Neural progenitor cell (in vitro differentiated cells): ENCODE measurements at regions not wholly inside any gene's neighbourhood (a gene's known extent, or its start where the extent isn't known, plus 50 kb on each side); places are given as distances from the start of the nearest gene placed in this dataset.

ENCODE experiments used
- DNase-seq: peaks from one replicate; pipeline ENCODE4 v3.0.0-alpha.2; 2016; ENCODE audit warnings: low spot score
- H2AFZ ChIP-seq: fragments of 200-600 bp; sonication (generic); replicated peaks from 2 replicates; pipeline ENCODE4 v1.6.1; 2016; ENCODE audit warnings: antibody characterized with exemption
- H3F3A ChIP-seq: fragments of 200-600 bp; sonication (generic); 2 replicates; pipeline ENCODE4 v1.6.1; 2016; ENCODE audit warnings: antibody characterized with exemption, low read depth
- H3K27ac ChIP-seq: fragments of 200-600 bp; sonication (generic); 2 replicates; pipeline ENCODE4 v1.5.1; 2016; ENCODE audit warnings: mild to moderate bottlenecking
- H3K27me3 ChIP-seq: fragments of 200-600 bp; sonication (generic); 2 replicates; pipeline ENCODE4 v1.6.1; 2016; ENCODE audit warnings: mild to moderate bottlenecking, moderate library complexity
- H3K36me3 ChIP-seq: fragments of 200-600 bp; sonication (generic); 2 replicates; pipeline ENCODE4 v1.5.1; 2016
- H3K4me1 ChIP-seq: fragments of 200-600 bp; sonication (generic); 2 replicates; pipeline ENCODE4 v1.6.1; 2016; ENCODE audit warnings: mixed run types
- H3K4me2 ChIP-seq: fragments of 200-600 bp; sonication (generic); 2 replicates; pipeline ENCODE4 v1.6.1; 2016
- H3K4me3 ChIP-seq: fragments of 200-600 bp; sonication (generic); 2 replicates; pipeline ENCODE4 v1.5.1; 2016
- H3K79me2 ChIP-seq: fragments of 200-600 bp; sonication (generic); 2 replicates; pipeline ENCODE4 v1.6.1; 2016; ENCODE audit warnings: low read depth
- H3K9ac ChIP-seq: fragments of 200-600 bp; sonication (generic); 2 replicates; pipeline ENCODE4 v1.6.1; 2016
- H3K9me3 ChIP-seq: fragments of 200-600 bp; sonication (generic); 2 replicates; pipeline ENCODE4 v1.5.1; 2016; ENCODE audit warnings: low read depth
- H4K20me1 ChIP-seq: fragments of 200-600 bp; sonication (generic); 2 replicates; pipeline ENCODE4 v1.6.1; 2016; ENCODE audit warnings: low read depth
- H3K27ac Mint-ChIP-seq: 3 replicates; pipeline ENCODE4 v1.8.0; 2021; ENCODE audit warnings: mixed read lengths
- H3K27me3 Mint-ChIP-seq: 2 replicates; pipeline ENCODE4 v1.8.0; 2022; ENCODE audit warnings: low read depth, mild to moderate bottlenecking, inconsistent platforms, moderate library complexity, mixed read lengths; ENCODE audit not compliant: insufficient read depth
- H3K36me3 Mint-ChIP-seq: 3 replicates; pipeline ENCODE4 v1.8.0; 2021; ENCODE audit warnings: mixed read lengths
- H3K4me1 Mint-ChIP-seq: 3 replicates; pipeline ENCODE4 v1.8.0; 2021; ENCODE audit warnings: mixed read lengths
- H3K4me3 Mint-ChIP-seq: 3 replicates; pipeline ENCODE4 v1.8.0; 2021; ENCODE audit warnings: mild to moderate bottlenecking, moderate library complexity, mixed read lengths
- H3K9me3 Mint-ChIP-seq: 3 replicates; pipeline ENCODE4 v1.8.0; 2020; ENCODE audit warnings: mixed read lengths
- CTCF ChIP-seq: fragments of 200-600 bp; sonication (generic); IDR thresholded peaks from 2 replicates; pipeline ENCODE4 v1.5.1; 2017; ENCODE audit warnings: antibody characterized with exemption, mild to moderate bottlenecking
- EZH2 ChIP-seq: fragments of 200-600 bp; sonication (generic); IDR thresholded peaks from 2 replicates; pipeline ENCODE4 v1.6.1; 2017; ENCODE audit warnings: antibody characterized with exemption, mild to moderate bottlenecking, moderate library complexity
- EZH2phosphoT487 ChIP-seq: fragments of 200-600 bp; sonication (generic); IDR thresholded peaks from 2 replicates; pipeline ENCODE4 v1.6.1; 2017; ENCODE audit warnings: antibody characterized with exemption

GRCh38 chr1:217369996-217370551 is 260.8 kb downstream of the GPATCH2 start:
- H3K4me2 ChIP-seq, result peak overlapping the region; percentile 65
- peaks cover 2% of the 10 kb centered on the region for H3K9me3 Mint-ChIP-seq
- H3K9me3 ChIP-seq, result peaks cover 3% of the 10 kb centered on the region
- no peaks in the 10 kb centered on the region for H3K36me3 ChIP-seq
- no peak for DNase-seq
- H3K27ac Mint-ChIP-seq, result no peak overlapping the region
- no peaks in the 10 kb centered on the region for H3K27me3 Mint-ChIP-seq
- H3K36me3 Mint-ChIP-seq, result no peaks in the 10 kb centered on the region
- H3K9ac ChIP-seq, result no peak overlapping the region
- peaks cover 15% of the 10 kb centered on the region for H3K4me1 Mint-ChIP-seq
- H3K4me3 ChIP-seq, result peak overlapping the region; percentile 11
- TF ChIP-seq CTCF (no peak), EZH2 (no peak), EZH2phosphoT487 (no peak)
- H3K4me1 ChIP-seq, result peaks cover 19% of the 10 kb centered on the region
- no peaks in the 10 kb centered on the region for H3K27me3 ChIP-seq
- H2AFZ ChIP-seq, result peak overlapping the region; percentile 19
- no peaks in the 10 kb centered on the region for H3K79me2 ChIP-seq
- no peaks in the 10 kb centered on the region for H4K20me1 ChIP-seq
- no peak overlapping the region for H3K27ac ChIP-seq
- H3F3A ChIP-seq, result peaks cover 10% of the 10 kb centered on the region
- no peak overlapping the region for H3K4me3 Mint-ChIP-seq

GRCh38 chr1:217369271-217369981 is 261.5 kb downstream of the GPATCH2 start:
- H3K27me3 Mint-ChIP-seq, result no peaks in the 10 kb centered on the region

GRCh38 chr1:217364220-217364619 is 266.7 kb downstream of the GPATCH2 start:
- no peak overlapping the region for H3K4me2 ChIP-seq

More at GRCh38 chr1:217369271-217369981, 261.5 kb downstream of the GPATCH2 start:
- H3K36me3 Mint-ChIP-seq, result no peaks in the 10 kb centered on the region
- H3K9ac ChIP-seq, result no peak overlapping the region
- H3K79me2 ChIP-seq, result no peaks in the 10 kb centered on the region
- peaks cover 13% of the 10 kb centered on the region for H3K4me1 Mint-ChIP-seq
- H3K9me3 Mint-ChIP-seq, result peaks cover 2% of the 10 kb centered on the region
- H3K27ac Mint-ChIP-seq, result no peak overlapping the region
- H2AFZ ChIP-seq, result peak overlapping the region; percentile 19
- TF ChIP-seq EZH2phosphoT487 (peak; percentile 29), EZH2 (no peak)
- no peaks in the 10 kb centered on the region for H4K20me1 ChIP-seq
- peaks cover 10% of the 10 kb centered on the region for H3F3A ChIP-seq
- peak overlapping the region; percentile 11 for H3K4me3 ChIP-seq
- peak; percentile 32 for DNase-seq
- H3K4me1 ChIP-seq, result peaks cover 24% of the 10 kb centered on the region
- no peaks in the 10 kb centered on the region for H3K27me3 ChIP-seq
- H3K36me3 ChIP-seq, result no peaks in the 10 kb centered on the region
- H3K4me2 ChIP-seq, result peak overlapping the region; percentile 65
- H3K9me3 ChIP-seq, result peaks cover 3% of the 10 kb centered on the region
- no peak overlapping the region for H3K27ac ChIP-seq
- no peak overlapping the region for H3K4me3 Mint-ChIP-seq

More at GRCh38 chr1:217364220-217364619, 266.7 kb downstream of the GPATCH2 start:
- Mint-ChIP-seq H3K4me1 (peaks cover under 1% of the 10 kb centered on the region), H3K9me3 (peaks cover 4% of the 10 kb centered on the region), H3K27ac (no peak overlapping the region), H3K4me3 (no peak overlapping the region), H3K27me3 (no peaks in the 10 kb centered on the region), H3K36me3 (no peaks in the 10 kb centered on the region)
- H3F3A ChIP-seq, result peaks cover 2% of the 10 kb centered on the region
- peaks cover 3% of the 10 kb centered on the region for H3K9me3 ChIP-seq
- no peaks in the 10 kb centered on the region for H3K36me3 ChIP-seq
- H3K9ac ChIP-seq, result no peak overlapping the region
- H3K4me3 ChIP-seq, result no peak overlapping the region
- no peak overlapping the region for H2AFZ ChIP-seq
- H3K79me2 ChIP-seq, result no peaks in the 10 kb centered on the region
- no peak overlapping the region for H3K27ac ChIP-seq
- H4K20me1 ChIP-seq, result no peaks in the 10 kb centered on the region
- H3K4me1 ChIP-seq, result peaks cover 8% of the 10 kb centered on the region
- DNase-seq, result no peak
- no peak for TF ChIP-seq EZH2
- TF ChIP-seq CTCF, result no peak
- TF ChIP-seq EZH2phosphoT487, result no peak
- H3K27me3 ChIP-seq, result no peaks in the 10 kb centered on the region
